Naive thymus-derived CD4-positive, alpha-beta T cell (primary cell): ENCODE measurements at regions not wholly inside any gene's neighbourhood (a gene's known extent, or its start where the extent isn't known, plus 50 kb on each side); places are given as distances from the start of the nearest gene placed in this dataset.

ENCODE experiments used
- ATAC-seq: fragments of 150-1000 bp; cut with Tn5 transposase; 2 replicates; pipeline ENCODE4 v1.10.0; 2021; ENCODE audit warnings: mild to moderate bottlenecking, moderate library complexity
- CTCF ChIA-PET: fragments of 350-600 bp; sonication (Branson Sonifier 250); formaldehyde crosslinking; loops from one replicate; lab custom pipeline; 2021; ENCODE audit warnings: antibody characterized with exemption; lab: Charles Lee
- POLR2A ChIA-PET: fragments of 350-600 bp; sonication (Branson Sonifier 250); formaldehyde crosslinking; loops from one replicate; lab custom pipeline; 2021; ENCODE audit warnings: antibody characterized with exemption, inconsistent platforms; lab: Charles Lee
- DNase-seq, 9 donors: peaks; one replicate each; pipeline versions ENCODE4 v3.0.0 to v3.0.0-alpha.2; 2020 to 2022; ENCODE audit warnings: mixed read lengths in 1 of 9
- H3K27ac ChIP-seq: one replicate; pipeline ENCODE4 v1.7.0; 2013; ENCODE audit warnings: mild to moderate bottlenecking, low read depth, low read length, moderate library complexity
- H3K27me3 ChIP-seq, 2 donors: one replicate each; pipeline ENCODE4 v1.7.0; 2013; ENCODE audit warnings: low read length in 2 of 2, mild to moderate bottlenecking in 2 of 2, moderate library complexity in 2 of 2; ENCODE audit not compliant: control insufficient read depth in 2 of 2, insufficient read depth in 2 of 2
- H3K36me3 ChIP-seq, 3 experiments: 1 replicate in 2 of 3; 2 replicates in 1 of 3; pipeline ENCODE4 v1.7.0; 2013; ENCODE audit warnings: low read length in 3 of 3, mild to moderate bottlenecking in 3 of 3, moderate library complexity in 1 of 3; ENCODE audit not compliant: insufficient read depth in 3 of 3, control insufficient read depth in 2 of 3
- H3K4me1 ChIP-seq, 2 donors: one replicate each; pipeline ENCODE4 v1.7.0; 2013; ENCODE audit warnings: low read length in 2 of 2, mild to moderate bottlenecking in 2 of 2, moderate library complexity in 1 of 2; ENCODE audit not compliant: control insufficient read depth in 2 of 2, insufficient read depth in 2 of 2
- H3K4me3 ChIP-seq: 2 replicates; pipeline ENCODE4 v1.7.0; 2013; ENCODE audit warnings: mild to moderate bottlenecking, low read length
- H3K9me3 ChIP-seq, 3 experiments: 1 replicate in 2 of 3; 2 replicates in 1 of 3; pipeline ENCODE4 v1.7.0; 2013; ENCODE audit warnings: low read length in 3 of 3; ENCODE audit not compliant: control insufficient read depth in 2 of 3
- H3K27ac Mint-ChIP-seq, 9 donors: one replicate each; pipeline ENCODE4 v1.8.0; 2020 to 2022; ENCODE audit warnings: mixed read lengths in 9 of 9, mild to moderate bottlenecking in 8 of 9, moderate library complexity in 5 of 9, inconsistent platforms in 2 of 9
- H3K27me3 Mint-ChIP-seq, 5 donors: one replicate each; pipeline ENCODE4 v1.8.0; 2021 to 2022; ENCODE audit warnings: mixed read lengths in 5 of 5, mild to moderate bottlenecking in 1 of 5
- H3K36me3 Mint-ChIP-seq, 5 donors: one replicate each; pipeline ENCODE4 v1.8.0; 2020 to 2022; ENCODE audit warnings: mixed read lengths in 5 of 5, mild to moderate bottlenecking in 3 of 5, inconsistent platforms in 1 of 5
- H3K4me1 Mint-ChIP-seq, 7 donors: one replicate each; pipeline ENCODE4 v1.8.0; 2020 to 2022; ENCODE audit warnings: mixed read lengths in 7 of 7, mild to moderate bottlenecking in 3 of 7, inconsistent platforms in 1 of 7
- H3K4me3 Mint-ChIP-seq, 10 donors: one replicate each; pipeline ENCODE4 v1.8.0; 2020 to 2022; ENCODE audit warnings: mild to moderate bottlenecking in 10 of 10, mixed read lengths in 10 of 10, moderate library complexity in 6 of 10, inconsistent platforms in 2 of 10
- H3K9me3 Mint-ChIP-seq, 11 donors: one replicate each; pipeline ENCODE4 v1.8.0; 2020 to 2022; ENCODE audit warnings: mixed read lengths in 11 of 11, mild to moderate bottlenecking in 4 of 11, inconsistent platforms in 1 of 11, moderate library complexity in 1 of 11
- intact Hi-C, 2 donors: fragments of 100-400 bp; cut with micrococcal nuclease; formaldehyde crosslinking; loops; one replicate each; pipeline ENCODE4 v1.15.1; 2023

- Histone ChIP-seq H3K4me1 (peaks cover 0 to 8% of the 10 kb centered on the region in 2 donors), H3K27me3 (no peaks in the 10 kb centered on the region), H3K27ac (no peak overlapping the region), H3K9me3 (peaks cover 0 to 6% (median 0%) of the 10 kb centered on the region in 3 experiments), H3K4me3 (no peak overlapping the region), H3K36me3 (peaks cover 0 to 87% (median 0%) of the 10 kb centered on the region in 3 experiments)
- POLR2A ChIA-PET = interaction anchor here (0.6 kb wide), 1 partner anchor 158 kb away, joined by 3 read pairs; no protein-coding TSS in a partner anchor
- H3K4me3 Mint-ChIP-seq = no peak overlapping the region
- no peak for ATAC-seq
- no peak for DNase-seq
- intact Hi-C loops = no loop called here
- H3K9me3 Mint-ChIP-seq = peaks cover 3 to 11% (median 6%) of the 10 kb centered on the region in 11 donors
- H3K27me3 Mint-ChIP-seq = no peaks in the 10 kb centered on the region
- peaks cover 15 to 30% (median 20%) of the 10 kb centered on the region in 7 donors for H3K4me1 Mint-ChIP-seq
- H3K36me3 Mint-ChIP-seq = peaks cover 33 to 60% (median 46%) of the 10 kb centered on the region in 5 donors
- H3K27ac Mint-ChIP-seq = peak overlapping the region in 5 of 9 donors; percentile 13 to 79 (median 40)
- CTCF ChIA-PET = no interaction called here
These were observed 89.0 kb downstream of the NCOR2 start for GRCh38 chr12:124478416-124478815.

- intact Hi-C loops = no loop called here
- ChIA-PET POLR2A (no interaction called here), CTCF (no interaction called here)
- Histone ChIP-seq H3K4me3 (no peak overlapping the region), H3K36me3 (peaks cover 0 to 89% (median 0%) of the 10 kb centered on the region in 3 experiments), H3K9me3 (peaks cover 0 to 12% (median 0%) of the 10 kb centered on the region in 3 experiments), H3K27me3 (no peaks in the 10 kb centered on the region), H3K27ac (no peak overlapping the region), H3K4me1 (peaks cover 0 to 8% of the 10 kb centered on the region in 2 donors)
- H3K27me3 Mint-ChIP-seq = no peaks in the 10 kb centered on the region
- H3K9me3 Mint-ChIP-seq = peaks cover 3 to 13% (median 8%) of the 10 kb centered on the region in 11 donors
- H3K27ac Mint-ChIP-seq = peak overlapping the region in 2 of 9 donors; percentile 45 to 70
- H3K4me3 Mint-ChIP-seq = no peak overlapping the region
- ATAC-seq (peak; percentile 38), DNase-seq (no peak)
- H3K36me3 Mint-ChIP-seq = peaks cover 33 to 71% (median 57%) of the 10 kb centered on the region in 5 donors
- peaks cover 15 to 30% (median 20%) of the 10 kb centered on the region in 7 donors for H3K4me1 Mint-ChIP-seq
These were observed 90.1 kb downstream of the NCOR2 start for GRCh38 chr12:124477107-124477915.

- H3K4me3 ChIP-seq = no peak overlapping the region
- H3K36me3 Mint-ChIP-seq = peaks cover 25 to 77% (median 63%) of the 10 kb centered on the region in 5 donors
- H3K36me3 ChIP-seq = peaks cover 0 to 91% (median 0%) of the 10 kb centered on the region in 3 experiments
- peaks cover 3 to 13% (median 8%) of the 10 kb centered on the region in 11 donors for H3K9me3 Mint-ChIP-seq
- CTCF ChIA-PET = no interaction called here
- no peaks in the 10 kb centered on the region for H3K27me3 ChIP-seq
- intact Hi-C loops = no loop called here
- H3K27ac Mint-ChIP-seq = peak overlapping the region in 1 of 9 donors; percentile 65
- H3K4me1 ChIP-seq = peaks cover 0 to 8% of the 10 kb centered on the region in 2 donors
- H3K9me3 ChIP-seq = peaks cover 0 to 12% (median 0%) of the 10 kb centered on the region in 3 experiments
- H3K4me1 Mint-ChIP-seq = peaks cover 10 to 21% (median 15%) of the 10 kb centered on the region in 7 donors
- no peaks in the 10 kb centered on the region for H3K27me3 Mint-ChIP-seq
- DNase-seq (no peak), ATAC-seq (no peak)
- POLR2A ChIA-PET = interaction anchor here (0.7 kb wide), 1 partner anchor 9 kb away, joined by 3 read pairs; no protein-coding TSS in a partner anchor
- H3K27ac ChIP-seq = no peak overlapping the region
- H3K4me3 Mint-ChIP-seq = no peak overlapping the region
These were observed 91.4 kb downstream of the NCOR2 start for GRCh38 chr12:124476011-124476400.

- no peak overlapping the region for H3K4me3 ChIP-seq
- intact Hi-C loops = no loop called here
- POLR2A ChIA-PET = interaction anchor here (0.5 kb wide), 1 partner anchor 18 kb away, joined by 3 read pairs; no protein-coding TSS in a partner anchor
- Mint-ChIP-seq H3K4me1 (peaks cover 10 to 18% (median 12%) of the 10 kb centered on the region in 7 donors), H3K36me3 (peaks cover 25 to 82% (median 65%) of the 10 kb centered on the region in 5 donors), H3K4me3 (no peak overlapping the region), H3K27ac (no peak overlapping the region), H3K9me3 (peaks cover 3 to 15% (median 8%) of the 10 kb centered on the region in 11 donors), H3K27me3 (no peaks in the 10 kb centered on the region)
- DNase-seq (no peak), ATAC-seq (no peak)
- H3K36me3 ChIP-seq = peaks cover 0 to 95% (median 0%) of the 10 kb centered on the region in 3 experiments
- H3K4me1 ChIP-seq = peaks cover 0 to 6% of the 10 kb centered on the region in 2 donors
- H3K27me3 ChIP-seq = no peaks in the 10 kb centered on the region
- peaks cover 0 to 12% (median 0%) of the 10 kb centered on the region in 3 experiments for H3K9me3 ChIP-seq
- no peak overlapping the region for H3K27ac ChIP-seq
- CTCF ChIA-PET = no interaction called here
These were observed 92.0 kb downstream of the NCOR2 start for GRCh38 chr12:124475295-124476010.

- H3K27me3 Mint-ChIP-seq = no peaks in the 10 kb centered on the region
- Histone ChIP-seq H3K27ac (no peak overlapping the region), H3K4me3 (no peak overlapping the region), H3K36me3 (peaks cover 0 to 94% (median 0%) of the 10 kb centered on the region in 3 experiments), H3K9me3 (peaks cover 0 to 12% (median 0%) of the 10 kb centered on the region in 3 experiments), H3K4me1 (no peaks in the 10 kb centered on the region), H3K27me3 (no peaks in the 10 kb centered on the region)
- ATAC-seq (no peak), DNase-seq (no peak)
- ChIA-PET CTCF (no interaction called here), POLR2A (interaction anchor here (0.5 kb wide), 1 partner anchor 17 kb away, joined by 3 read pairs; no protein-coding TSS in a partner anchor)
- no peak overlapping the region for H3K4me3 Mint-ChIP-seq
- H3K9me3 Mint-ChIP-seq = peaks cover 3 to 18% (median 8%) of the 10 kb centered on the region in 11 donors
- H3K36me3 Mint-ChIP-seq = peaks cover 25 to 88% (median 72%) of the 10 kb centered on the region in 5 donors
- H3K4me1 Mint-ChIP-seq = peaks cover 10 to 20% (median 14%) of the 10 kb centered on the region in 7 donors
- intact Hi-C loops = no loop called here
- H3K27ac Mint-ChIP-seq = peak overlapping the region in 1 of 9 donors; percentile 41
These were observed 92.7 kb downstream of the NCOR2 start for GRCh38 chr12:124474709-124475108.

- Histone ChIP-seq H3K27me3 (no peaks in the 10 kb centered on the region), H3K4me3 (no peak overlapping the region), H3K36me3 (peaks cover 0 to 78% (median 0%) of the 10 kb centered on the region in 3 experiments), H3K9me3 (peaks cover 0 to 19% (median 0%) of the 10 kb centered on the region in 3 experiments), H3K4me1 (no peaks in the 10 kb centered on the region), H3K27ac (no peak overlapping the region)
- H3K27ac Mint-ChIP-seq = no peak overlapping the region
- peaks cover 14 to 86% (median 69%) of the 10 kb centered on the region in 5 donors for H3K36me3 Mint-ChIP-seq
- H3K9me3 Mint-ChIP-seq = peaks cover 3 to 25% (median 9%) of the 10 kb centered on the region in 11 donors
- no peaks in the 10 kb centered on the region for H3K27me3 Mint-ChIP-seq
- ATAC-seq (no peak), DNase-seq (no peak)
- peaks cover 0 to 12% (median 4%) of the 10 kb centered on the region in 7 donors for H3K4me1 Mint-ChIP-seq
- ChIA-PET CTCF (no interaction called here), POLR2A (no interaction called here)
- H3K4me3 Mint-ChIP-seq = no peak overlapping the region
- intact Hi-C loops = no loop called here
These were observed 94.6 kb downstream of the NCOR2 start for GRCh38 chr12:124472690-124473279.
